GM18907 (cell line): ENCODE measurements at regions not wholly inside any gene's neighbourhood (a gene's known extent, or its start where the extent isn't known, plus 50 kb on each side); places are given as distances from the start of the nearest gene placed in this dataset.
"Not testable (repeated sequence)": the region's sequence is repeated elsewhere in the genome, so short reads cannot be mapped to it uniquely, and the experiment has no call there.

Experiments used
- ATAC-seq: cut with Tn5 transposase; IDR thresholded peaks from one replicate; pipeline ENCODE4 v1.9.1; 2021; ENCODE audit warnings: mild to moderate bottlenecking, moderate library complexity; ENCODE audit not compliant: unreplicated experiment

DNA sequence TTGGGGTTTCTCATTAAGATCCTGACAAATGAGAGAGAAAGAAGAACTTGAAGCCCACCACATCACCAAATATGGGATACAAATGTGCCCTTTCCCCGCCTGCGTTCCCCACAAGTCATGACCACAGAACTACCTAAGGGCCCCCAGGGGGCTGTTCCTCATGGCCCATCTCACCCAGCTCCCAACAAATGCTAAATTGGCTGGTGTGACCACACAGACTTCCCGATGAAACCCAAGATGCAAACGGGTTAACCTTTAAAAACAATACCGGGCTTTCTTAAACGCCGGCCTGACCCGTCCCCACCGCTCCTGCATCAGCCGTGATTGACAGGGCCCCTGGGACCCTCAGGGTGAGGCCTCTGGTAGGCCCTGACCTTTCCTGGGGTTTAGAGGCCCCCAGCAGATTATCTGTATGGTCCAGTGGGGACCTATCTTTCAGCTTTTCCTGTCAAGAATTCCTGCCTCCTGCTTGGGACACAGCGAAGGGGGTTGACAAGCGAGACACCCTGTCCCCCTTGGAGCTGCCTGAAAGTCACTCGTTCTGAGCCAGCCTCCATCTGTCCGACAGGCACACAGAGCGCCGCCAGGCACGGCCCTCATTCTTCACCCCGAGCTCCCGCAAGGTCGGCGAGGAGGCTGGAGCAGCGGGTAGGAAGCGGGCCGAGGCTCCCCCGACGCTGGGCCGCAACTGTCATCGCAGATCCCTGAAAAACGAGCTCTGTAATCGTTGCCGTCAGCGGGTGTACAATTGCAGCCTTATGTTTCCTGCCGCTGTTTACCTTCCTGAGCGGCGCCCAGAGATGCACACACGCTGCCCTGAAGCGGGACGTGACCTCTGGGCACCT is 300.1 kb downstream of the FOXL1 start:
- no peak for ATAC-seq

DNA sequence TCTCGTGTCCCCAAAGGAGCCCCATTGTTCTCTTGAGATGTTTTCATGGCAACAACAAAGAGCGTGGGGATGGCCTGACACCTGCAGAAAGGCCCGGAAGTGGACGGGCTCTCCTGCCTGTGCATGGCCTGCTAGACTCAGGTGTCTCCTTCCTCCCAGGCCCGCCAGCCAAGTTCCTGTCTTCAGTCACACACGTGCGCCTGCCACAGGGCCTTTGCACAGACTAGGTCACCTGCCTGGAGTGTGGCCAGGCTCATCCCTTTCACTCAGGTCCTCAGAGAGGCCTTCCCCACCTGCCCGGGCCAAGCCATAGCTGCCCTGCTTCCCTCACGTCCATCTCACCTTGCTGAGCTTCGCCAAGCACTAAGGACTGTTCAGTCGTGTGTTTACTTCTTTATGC is 300.9 kb downstream of the FOXL1 start:
- no peak for ATAC-seq

DNA sequence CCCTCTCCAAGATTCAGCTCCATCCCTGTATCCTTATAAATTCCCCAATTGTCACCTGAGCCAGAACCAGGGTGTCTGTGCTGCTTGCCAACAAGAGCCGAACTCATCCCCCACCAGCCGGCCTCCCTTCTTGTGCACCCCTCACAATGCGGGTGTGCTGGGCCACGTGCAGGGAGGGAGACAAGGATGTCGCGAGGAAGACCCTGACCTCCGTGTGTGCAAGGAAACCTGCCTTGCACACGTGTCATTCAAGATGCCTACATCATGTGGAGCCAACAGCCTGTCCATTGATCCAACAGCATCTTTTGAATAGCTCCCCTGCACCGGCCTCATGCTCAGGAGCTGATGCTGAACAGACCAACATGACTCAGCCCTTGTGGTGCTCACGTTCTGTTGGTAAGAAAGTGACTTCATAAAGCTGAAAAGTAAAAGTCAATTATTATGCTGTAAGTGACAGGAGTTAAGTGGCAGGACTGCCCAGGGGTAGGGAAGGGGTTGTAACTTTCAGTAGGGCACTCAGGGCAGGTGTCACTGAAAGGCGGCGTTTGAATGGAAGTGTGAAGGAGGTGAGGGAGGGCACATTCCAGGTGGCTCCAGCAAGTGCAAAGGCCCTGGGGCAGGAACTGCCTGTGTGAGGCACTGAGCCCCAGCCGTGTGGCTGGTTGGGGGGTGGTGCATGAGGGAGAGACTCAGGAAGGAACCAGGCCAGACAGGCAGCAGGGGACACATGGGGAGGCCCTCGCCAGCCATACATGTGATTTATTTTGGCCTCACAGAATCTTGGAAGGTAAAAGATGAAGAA is 302.2 kb downstream of the FOXL1 start:
- no peak for ATAC-seq

DNA sequence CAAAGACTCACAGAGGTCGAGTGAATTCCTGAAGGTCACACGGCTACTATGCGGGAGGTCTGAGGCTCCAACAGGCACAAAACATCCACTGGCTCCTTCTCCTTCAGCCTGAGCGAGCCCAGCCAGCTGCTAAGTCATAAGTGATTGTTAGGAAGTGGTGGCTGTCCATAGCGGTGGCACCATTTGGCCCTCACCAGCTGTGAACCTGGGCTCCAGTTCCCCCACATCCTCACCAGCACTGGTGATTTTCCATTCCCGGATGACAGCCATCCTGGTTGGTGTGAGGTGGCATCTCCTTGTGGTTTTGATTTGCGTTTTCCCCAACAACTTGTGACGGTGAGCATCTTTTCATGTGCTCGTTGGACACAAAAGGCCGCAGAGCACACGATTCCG is 302.8 kb downstream of the FOXL1 start:
- no peak for ATAC-seq

GRCh38 chr16:86881861-86882273 is 303.5 kb downstream of the FOXL1 start:
- no peak for ATAC-seq

DNA sequence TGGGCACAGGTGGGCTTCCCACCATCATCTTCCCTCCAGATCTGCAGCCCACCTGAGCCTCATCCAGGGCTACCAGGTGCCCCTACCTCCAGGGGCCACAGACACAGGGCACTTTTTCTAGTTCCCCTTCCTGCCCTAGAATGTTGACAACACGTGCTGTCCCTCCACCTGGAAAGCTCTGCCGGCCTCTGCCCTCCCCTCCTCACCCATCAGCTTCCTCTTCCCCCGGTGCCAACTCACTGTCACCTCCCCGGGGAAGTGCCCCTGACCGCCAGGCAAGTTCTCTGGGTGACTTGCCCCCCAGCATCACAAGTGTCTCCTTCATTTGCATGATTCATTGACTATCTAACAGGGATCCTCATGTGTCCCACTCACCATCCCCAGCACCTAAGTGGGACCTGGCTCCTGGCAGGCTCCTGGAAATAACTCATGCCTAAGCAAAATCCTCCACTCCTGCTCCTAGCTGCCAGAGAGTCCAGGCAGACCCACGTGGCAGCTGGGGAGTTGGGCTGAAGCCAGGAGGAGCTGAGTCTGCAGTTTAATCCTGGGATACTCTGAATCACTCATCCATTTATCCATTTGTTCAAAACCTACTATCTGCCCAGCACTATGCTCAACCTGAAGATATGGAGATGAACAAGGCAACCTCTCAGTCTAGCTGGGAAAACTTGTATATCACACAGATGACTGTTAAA is 304.4 kb downstream of the FOXL1 start:
- no peak for ATAC-seq

- no peak for ATAC-seq
Observed at GRCh38 chr16:86883583-86884389, 305.4 kb downstream of the FOXL1 start.

GRCh38 chr16:86884390-86884650 is 306.0 kb downstream of the FOXL1 start:
- ATAC-seq, result no peak

DNA sequence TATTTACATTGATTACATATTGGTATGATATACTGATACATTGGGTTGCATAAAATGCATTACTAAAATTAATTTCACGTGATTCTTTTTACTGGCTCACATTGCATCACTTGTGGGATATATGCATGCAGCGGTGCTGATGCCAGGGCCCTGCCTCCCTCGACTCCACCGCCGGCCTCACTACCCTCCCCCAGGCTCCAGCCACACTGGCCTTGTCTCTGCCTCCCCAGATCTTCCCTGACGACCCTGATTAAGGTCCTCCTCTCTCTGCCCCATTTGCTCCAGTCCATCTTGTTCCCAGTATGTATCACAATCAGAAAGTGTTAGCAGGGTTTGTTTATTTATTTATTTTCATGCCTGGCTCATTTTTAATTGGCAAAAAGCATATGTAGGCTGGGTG is 306.8 kb downstream of the FOXL1 start:
- ATAC-seq, result no peak

- ATAC-seq, result no peak
Observed at GRCh38 chr16:86886651-86887050, 308.3 kb downstream of the FOXL1 start.

DNA sequence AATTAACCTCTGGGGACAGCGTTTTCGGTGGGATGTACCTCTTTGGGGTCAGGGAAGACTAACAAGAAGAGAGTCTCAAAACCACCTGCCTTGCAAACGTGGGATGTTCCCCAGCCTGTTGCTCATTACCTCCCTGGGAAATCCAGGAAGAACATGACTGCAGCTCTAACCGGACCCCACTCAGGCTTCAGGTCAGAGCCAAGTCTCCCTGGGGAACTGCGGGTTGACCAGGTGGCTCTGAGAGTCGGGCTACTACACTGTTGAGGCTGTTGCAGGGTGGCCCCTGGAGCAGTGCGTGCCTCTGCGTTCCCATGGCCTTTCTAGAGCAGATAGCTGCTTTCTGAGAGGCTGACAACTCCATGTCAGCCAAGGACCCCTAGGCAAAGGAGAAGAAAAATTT is 309.1 kb downstream of the FOXL1 start:
- ATAC-seq, result no peak

DNA sequence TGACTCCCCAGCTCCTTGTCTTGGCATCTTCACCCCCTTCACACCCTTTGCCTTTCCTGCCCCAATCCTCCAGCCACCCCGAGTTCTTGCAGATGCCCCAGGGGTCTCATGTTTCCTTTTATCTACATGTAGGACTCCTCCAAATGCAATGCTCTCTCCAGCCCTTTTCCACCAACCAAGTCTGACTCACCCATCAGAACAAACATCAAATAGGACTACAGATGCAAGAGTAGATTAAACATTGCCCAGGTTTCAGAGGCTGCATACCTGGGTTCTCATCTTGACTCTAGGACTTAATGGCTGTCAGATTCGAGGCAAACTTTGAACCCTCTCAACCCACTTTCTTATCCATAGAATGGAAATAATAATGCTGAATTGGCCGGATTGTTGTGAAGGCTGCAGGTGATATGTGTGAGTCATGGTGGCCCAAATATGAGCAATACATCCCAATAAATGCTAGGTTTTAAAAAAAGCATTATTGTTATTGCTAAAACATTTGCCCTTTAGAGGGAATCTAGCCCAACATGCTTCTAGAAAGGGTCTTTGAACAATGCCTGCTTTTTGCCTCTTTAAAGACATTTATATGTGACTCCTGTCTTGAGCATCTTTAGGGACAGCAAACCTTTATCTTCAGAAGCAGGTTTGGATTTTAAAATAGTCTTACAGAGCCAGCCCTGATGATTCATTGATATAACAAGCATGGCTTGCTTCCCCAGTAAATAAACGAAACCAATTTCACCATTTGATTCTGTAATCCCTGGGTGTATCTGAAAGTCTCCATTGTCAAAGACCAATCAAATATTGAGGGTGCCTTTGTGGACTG is 310.1 kb downstream of the FOXL1 start:
- ATAC-seq, result no peak

- not testable (repeated sequence) for ATAC-seq
Observed at GRCh38 chr16:86889054-86889366, 310.7 kb downstream of the FOXL1 start.

DNA sequence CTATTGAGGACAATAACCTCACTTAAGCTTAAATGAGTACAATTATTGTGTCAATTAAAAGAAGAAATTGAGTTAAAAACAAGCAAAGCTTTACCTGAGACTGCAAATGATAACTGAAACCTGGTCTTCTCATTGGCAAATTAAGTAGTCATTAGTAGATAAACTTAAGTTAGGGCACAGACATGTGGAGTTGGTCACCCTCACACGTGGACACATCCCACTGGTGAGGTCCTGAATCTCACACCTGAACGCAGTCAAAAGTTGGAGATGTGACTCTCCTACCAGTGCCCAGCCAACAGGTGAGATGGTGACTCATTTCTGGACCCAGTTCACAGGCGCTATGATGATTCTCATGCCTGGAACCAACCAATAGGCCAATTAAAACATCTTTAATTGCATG is 311.6 kb downstream of the FOXL1 start:
- ATAC-seq, result no peak

DNA sequence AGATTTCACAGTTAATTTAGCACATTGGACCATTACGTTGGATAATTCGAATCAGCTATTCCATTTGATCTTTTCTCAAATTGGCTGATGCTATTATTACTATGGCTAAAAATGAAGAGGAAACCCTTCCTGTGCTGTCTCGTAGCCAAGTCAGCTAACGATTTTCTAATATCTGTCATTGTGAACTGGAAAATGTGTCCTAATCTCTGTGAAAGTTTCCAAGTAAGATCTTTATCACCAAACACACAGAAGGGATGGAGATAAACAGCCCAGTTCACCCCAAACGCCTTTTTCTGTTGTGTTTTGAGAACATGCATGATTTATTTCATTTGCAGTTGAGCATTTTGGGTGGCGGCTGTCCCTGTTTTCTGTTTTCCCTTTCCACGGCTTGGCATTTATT is 312.8 kb downstream of the FOXL1 start:
- no peak for ATAC-seq

- no peak for ATAC-seq
Observed at GRCh38 chr16:86891631-86892030, 313.3 kb downstream of the FOXL1 start.

DNA sequence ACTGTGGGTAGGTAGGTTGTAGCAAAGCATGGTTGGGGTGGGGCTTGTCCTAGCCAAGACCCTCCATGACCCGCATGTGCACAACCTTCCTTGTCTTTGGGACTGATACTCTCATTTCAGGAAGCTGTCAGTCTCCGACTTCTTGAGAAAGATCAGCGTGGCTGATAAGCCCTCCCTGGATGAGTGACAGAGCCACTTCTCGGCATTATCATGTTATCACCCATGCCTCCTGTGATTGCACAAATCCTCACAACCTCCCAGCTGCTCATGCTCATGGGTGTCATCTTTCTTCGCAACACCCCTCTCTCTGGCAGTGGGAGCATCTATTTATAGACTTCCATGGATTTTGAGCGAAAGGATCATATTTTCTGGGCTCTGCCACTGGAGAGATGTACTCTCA is 314.2 kb downstream of the FOXL1 start:
- no peak for ATAC-seq

DNA sequence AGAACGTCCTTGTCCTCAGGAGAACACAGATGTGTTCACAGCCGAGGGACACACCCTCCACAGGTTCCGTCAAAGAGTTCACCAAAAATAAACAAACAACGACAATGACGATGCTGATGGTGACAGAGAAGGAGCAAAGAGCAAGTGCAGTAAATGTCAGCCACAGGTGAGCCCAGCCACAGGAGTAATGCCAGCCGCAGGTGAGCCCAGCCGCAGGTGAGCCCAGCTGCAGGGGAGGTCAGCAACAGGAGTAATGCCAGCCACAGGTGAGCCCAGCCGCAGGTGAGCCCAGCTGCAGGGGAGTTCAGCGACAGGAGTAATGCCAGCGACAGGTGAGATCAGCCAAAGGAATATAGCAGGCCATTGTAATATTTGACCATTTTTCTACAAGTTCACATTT is 315.2 kb downstream of the FOXL1 start:
- ATAC-seq, result no peak

GRCh38 chr16:86894029-86894567 is 315.7 kb downstream of the FOXL1 start:
- ATAC-seq, result no peak

DNA sequence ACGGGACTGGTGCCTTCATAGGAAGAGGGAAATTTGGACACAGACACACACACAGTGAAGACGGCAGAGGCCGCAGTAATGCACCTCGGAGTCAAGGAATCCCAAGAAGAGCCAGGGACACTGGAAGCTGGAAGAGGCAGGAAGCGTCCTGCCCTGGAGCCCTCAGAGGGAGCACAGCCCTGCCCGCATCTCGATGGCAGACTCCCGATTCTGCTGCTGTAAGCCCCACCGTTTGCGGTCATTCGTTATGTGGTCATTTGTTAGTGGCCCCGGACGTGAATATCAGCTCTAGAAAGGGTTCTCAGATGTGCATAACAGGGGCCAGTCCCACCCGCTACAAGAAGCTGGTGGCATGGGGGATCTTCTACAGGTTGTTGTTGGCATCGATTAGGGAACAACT is 316.6 kb downstream of the FOXL1 start:
- ATAC-seq, result no peak
